HG03159 (cell line): ENCODE measurements at regions not wholly inside any gene's neighbourhood (a gene's known extent, or its start where the extent isn't known, plus 50 kb on each side); places are given as distances from the start of the nearest gene placed in this dataset.
"Not testable (repeated sequence)": the region's sequence is repeated elsewhere in the genome, so short reads cannot be mapped to it uniquely, and the experiment has no call there.

Experiments
- ATAC-seq: cut with Tn5 transposase; IDR thresholded peaks from one replicate; pipeline ENCODE4 v1.9.1; 2021; ENCODE audit warnings: mild to moderate bottlenecking, moderate library complexity; ENCODE audit not compliant: unreplicated experiment

DNA sequence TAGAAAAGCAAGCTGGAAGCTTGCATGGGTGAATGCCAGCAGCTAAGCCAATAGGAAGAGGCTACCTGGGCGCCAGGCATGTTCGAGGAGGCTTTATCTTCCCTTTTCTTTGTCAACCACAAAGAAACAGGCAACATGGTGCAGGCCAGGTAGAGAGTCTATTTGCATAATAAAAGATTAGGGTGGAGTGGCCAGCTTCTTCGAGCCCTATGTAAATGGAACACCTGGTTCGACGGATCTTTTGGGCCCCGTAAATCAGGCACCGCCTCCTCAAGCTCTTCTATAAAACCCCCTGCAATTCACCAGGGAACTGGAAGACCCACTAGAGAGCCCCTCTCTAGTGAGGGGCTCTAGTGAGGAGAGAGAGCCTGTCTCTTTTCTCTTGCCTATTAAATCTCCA is 1106.2 kb upstream of the CELF2 start:
- no peak for ATAC-seq

DNA sequence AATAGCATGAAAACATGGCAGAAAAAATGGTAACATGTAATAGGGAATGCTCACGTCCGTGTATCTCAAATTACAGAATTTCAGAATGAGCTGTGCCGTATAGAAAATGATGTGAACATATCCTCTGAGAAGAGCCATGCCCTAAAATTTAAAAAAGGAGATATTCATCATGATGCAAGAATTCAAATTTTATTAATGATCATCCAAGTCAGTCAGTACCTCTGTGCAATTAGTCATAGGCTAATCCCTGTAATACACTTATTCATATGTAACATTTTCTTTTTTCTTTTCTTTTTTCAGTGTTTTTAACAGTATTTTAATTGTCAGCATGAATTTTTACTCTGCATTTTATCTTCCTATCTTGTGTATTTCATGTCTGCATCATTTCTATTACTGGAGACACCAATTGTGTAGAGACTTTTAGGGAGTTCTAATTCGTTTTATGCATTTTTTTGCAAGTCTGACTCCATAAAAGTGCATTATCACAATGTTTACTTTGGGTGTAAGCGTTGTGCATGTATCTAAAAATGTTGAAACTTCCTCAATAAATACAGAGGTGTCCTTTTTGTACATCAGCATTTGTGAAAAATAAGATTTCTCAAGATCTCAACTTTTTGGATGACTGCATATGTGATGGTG is 1103.7 kb upstream of the CELF2 start:
- no peak for ATAC-seq

DNA sequence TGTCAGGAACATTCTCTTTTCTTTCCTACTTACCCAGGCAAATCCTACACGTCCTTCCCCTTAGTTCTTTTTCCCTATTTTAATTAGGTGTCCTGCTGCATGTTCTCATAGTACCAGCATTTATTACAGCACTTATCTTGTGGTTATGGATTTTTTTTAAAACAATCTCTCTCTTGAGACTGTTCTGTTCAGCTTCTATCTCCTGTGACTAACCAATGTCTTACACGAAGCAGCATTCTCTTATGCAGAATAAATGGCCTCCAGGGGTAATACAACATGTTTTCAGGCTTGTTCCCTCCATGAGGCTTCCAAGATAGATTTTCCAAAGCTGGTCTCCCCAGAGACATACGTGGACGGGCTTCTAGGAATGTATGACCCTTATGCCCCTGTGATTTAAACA is 1096.1 kb upstream of the CELF2 start:
- no peak for ATAC-seq

DNA sequence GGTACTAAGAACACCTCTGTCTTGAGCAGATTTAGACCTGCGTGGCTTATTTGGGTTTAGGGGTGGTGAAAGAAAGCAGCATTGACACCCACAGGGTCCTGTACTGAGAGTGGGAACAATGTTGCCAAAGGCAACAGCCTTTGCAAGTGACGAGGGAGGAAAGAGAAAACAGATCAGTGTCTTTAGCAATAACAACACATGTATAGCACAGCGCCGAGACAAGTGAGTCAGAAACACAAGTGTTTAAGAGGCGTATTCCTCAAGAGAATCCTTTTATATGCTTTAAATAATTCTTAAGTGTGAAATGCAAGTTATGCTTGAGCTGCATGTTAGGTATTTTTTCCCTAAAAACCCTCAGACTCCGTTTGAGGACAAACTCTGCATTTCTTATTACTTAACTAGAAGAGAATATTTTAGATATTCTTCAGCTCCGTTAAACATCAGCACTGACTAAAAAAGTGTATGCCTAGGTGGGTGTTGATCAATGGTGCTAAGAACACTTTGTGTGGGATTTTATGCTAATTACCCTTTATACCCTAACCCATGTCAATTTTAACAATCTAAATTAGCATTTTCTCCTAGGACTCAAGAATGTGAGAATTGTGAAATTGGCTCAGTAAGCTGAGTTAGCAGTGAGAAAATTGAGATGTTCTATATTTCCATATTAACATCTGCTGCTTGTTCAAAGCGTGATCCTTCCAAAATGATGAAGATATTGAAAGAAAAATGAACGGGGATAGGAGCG is 1095.4 kb upstream of the CELF2 start:
- no peak for ATAC-seq

DNA sequence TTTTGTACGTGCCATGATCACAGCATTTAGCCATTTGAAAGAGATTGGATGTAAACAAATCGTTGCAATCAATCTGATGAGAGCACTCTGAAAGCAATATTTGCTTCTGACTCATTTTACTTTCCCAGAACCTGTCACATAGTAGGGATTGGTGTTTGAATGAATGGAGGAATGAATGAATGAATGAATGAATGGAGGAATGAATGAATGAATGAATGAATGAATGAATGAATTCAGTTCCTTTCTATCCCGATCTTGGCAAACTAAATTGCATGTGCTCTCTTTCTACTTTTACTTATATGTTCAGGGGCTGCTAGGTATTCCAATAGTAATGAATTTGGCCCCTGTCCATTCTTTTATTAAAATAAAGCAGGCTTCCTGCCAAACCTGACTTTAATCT is 1091.7 kb upstream of the CELF2 start:
- no peak for ATAC-seq

DNA sequence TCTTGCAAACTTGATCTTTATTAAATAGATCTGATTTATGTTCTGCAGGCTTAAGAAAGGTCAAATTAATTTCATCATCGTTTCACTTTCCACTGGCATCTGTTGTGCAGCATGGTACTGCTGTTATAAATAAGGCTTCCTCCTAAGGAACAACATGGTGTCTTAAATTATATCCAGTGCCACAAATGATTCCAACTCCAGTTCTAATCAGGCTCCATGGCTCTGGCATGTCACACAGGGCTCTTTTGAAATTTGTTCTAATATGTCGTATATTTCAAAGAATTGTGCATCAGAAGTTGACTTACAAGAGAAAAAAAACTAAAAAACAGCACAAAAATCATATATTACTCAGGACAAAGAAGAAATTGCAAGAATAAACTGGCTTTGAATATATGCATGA is 1090.8 kb upstream of the CELF2 start:
- no peak for ATAC-seq

DNA sequence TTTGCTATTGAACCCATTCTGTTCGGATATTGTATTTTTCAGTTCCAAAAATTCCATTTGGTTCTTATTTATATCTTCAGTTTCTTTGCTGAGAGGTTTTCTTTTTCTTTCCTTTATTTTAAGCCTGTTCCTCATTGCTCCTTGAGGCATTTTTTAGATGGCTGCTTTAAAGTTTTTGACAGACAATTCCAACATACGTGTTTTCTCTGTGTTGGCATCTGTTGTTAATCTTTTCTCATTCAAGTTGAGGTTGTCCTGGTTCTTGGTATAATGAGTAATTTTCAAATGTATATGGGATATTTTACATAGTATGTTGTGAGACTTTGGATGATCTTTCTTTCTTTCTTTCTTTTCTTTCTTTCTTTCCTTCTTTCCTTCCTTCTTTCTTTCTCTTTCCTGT is 1078.0 kb upstream of the CELF2 start:
- no peak for ATAC-seq

DNA sequence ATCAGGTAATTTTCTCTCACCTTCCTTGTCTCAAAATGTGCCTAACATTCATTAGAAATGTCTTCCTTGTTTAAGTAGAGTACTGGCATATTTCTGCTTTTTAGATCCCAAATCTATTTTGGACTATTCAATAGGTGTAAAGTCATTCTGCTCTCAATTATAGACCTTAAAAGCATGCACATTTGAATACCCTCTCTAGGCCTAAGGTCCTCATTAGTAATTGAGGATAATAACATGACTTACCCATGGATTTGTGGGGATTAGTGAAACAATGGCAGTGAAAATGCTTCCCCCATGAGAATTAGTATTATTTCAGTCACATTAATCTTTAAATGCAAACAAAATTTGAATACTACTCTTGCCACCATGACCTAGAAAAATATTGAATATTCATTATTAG is 1073.0 kb upstream of the CELF2 start:
- ATAC-seq, result no peak

DNA sequence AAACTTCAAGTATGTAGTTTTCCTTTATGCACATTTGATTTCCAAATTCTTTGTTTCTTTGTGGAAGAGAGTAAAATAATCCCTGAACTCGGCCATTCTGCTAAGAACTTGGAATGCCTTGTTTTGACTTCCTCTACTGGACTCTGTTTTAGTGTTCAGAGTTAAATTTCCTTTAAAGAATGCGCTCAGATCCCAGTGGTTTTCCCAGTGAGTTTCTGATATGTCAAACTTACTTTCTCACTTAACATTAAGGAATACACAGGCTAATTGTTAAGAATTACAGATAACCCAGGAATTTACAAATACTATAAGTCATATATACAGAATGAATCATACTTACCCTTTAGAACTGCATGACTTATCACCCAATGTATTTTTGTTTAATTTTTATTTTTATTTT is 1067.6 kb upstream of the CELF2 start:
- ATAC-seq, result no peak

DNA sequence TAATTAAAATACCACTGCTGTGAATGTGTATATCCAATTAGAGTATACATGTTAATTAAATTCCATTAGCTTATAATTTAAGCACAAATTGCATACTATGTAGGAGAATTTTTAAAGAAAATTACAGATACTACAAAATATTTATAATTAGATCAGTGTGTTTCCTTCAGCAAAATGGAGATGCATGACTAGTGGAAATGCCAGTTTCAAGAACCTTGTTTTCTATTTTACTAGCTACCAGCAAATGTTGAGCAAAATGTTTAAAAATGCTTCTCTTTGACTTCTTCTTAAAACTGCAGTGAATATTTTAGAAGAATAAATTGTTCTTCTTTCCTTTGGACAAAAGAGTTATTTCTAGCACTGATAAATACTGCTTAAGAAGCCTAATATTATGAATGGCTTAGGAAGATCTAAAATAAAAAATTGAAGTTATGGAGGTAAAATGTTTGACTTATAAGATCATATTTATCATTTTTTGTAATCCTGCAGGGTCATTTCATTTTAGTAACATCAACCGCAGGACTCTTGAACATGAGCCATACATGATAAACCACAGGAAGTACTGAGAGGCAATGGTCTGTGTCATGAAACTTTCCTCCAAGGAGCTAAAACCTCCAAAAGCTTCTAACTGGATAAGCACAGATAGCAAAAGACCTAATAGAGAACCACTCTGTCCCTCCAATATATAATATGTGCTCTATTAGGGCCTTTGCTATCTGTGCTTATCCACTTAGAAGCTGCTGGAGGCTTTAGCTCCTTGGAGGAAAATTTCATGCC is 1066.0 kb upstream of the CELF2 start:
- ATAC-seq, result no peak

DNA sequence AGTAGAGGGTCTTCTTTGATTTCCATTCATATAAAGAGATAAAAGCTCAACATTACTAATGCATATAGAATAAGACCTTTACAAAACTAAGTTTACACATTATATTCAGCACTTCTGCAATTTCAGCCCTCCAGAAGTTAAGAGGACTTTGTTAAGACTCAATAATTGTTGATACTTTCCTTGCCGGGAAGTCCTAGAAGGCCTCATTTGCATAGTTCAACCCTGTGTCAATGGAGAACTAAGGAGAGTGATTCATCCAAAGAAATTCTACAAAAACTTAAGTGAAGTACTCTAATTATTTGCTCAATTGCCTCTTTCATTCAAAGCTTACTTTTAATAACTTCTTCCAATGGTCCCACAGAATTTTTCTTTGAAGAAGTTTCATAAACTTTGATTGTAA is 1060.3 kb upstream of the CELF2 start:
- no peak for ATAC-seq

DNA sequence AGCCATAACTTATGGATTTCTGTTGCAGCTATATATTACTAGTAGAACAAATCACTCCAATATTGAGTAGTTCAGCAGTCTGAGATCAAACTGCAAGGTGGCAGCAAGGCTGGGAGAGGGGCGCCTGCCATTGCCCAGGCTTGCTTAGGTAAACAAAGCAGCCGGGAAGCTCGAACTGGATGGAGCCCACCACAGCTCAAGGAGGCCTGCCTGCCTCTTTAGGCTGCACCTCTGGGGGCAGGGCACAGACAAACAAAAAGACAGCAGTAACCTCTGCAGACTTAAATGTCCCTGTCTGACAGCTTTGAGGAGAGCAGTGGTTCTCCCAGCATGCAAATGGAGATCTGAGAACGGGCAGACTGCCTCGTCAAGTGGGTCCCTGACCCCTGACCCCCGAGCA is 1059.8 kb upstream of the CELF2 start:
- not testable (repeated sequence) for ATAC-seq

DNA sequence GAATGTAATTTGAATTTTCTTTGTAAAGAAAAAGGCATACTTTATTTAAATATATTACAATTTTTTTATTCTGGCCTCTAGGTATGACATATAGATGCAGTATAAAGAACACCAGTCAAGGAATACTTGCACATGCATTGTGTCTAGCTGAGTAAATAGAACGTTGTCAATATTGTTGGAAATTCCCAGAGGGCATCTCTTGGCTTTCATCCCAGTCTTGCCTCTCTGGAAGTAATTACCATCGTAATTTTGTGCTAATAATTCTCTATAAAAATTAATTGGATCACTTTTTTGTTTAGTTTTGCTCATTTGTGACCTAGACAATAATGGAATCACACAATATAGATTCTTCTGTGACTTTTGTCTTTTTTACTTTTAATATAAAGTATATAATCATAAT is 1052.3 kb upstream of the CELF2 start:
- ATAC-seq, result no peak

DNA sequence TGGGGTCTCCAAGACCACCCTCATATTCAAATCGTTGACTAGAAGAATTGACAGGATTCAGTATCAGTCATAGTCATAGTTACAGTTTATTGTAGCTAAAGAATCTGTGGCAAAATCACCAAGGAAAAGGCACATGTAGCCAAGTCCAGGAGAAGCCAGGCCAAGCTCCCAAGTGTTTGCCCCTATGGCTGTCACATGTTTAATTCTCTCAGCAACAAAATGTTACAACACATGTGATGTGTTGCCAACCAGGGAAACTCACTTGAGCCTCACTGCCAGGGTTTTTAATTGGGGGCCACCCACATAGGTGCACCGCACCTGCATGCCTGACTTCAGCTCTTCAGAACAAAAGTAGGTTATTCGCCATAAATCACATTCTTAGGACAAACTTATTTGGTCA is 1030.9 kb upstream of the CELF2 start:
- no peak for ATAC-seq

DNA sequence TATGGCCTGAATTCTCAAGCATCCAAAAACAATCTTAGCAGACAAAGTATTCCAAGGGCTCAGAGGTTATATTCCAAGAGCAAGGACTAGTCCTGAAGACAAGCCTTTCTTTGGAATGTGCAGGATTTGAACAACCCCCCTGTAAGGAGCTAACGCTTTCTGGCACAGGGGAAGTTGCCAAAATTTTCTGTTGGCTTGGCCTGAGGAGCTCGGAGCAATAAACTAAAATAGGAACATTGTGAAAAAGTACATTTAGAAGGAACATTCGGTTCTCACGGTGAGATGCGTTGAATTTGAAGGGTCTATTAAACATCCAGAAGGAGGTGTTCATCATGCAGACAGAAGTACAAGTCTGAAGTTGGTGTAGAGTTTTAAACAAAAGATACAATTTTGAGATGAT is 1030.5 kb upstream of the CELF2 start:
- ATAC-seq, result no peak

DNA sequence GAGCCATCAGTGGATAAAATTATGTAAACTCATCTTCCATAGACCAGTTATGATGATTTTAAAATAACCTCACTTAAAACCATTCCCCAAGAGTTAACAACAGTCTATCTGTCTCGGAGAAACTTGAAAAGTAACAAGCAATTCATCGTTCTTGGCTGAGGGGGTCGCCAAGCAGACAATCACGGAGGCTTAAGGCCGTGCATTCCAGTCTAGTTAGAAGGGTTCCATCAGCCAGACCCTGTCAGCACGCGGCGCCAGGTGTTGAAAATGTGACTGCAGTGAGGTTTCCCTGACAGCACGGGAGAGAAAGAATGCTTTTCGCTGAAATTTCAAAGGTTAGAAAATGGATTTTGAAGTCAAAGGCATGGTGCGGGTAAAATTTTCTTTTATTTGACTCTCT is 1025.0 kb upstream of the CELF2 start:
- ATAC-seq, result no peak

DNA sequence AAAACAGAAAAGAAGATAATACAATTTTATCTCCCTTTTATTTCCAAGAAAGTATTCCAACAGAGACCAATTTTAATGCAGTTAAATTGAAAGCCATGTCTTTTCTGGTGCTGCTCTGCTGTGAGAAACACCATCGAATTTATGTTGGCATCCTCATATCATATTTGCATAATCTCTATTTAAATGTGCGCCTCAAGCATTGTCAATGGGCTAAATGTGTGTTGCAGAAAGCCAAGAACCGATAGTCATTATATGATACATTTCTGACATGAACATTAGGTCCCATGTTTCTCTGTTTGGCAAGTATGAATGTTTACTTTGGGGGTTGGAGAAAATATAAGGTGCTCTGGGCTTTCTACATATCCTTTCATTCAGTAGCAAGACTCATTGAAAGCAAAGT is 1023.5 kb upstream of the CELF2 start:
- ATAC-seq, result no peak

DNA sequence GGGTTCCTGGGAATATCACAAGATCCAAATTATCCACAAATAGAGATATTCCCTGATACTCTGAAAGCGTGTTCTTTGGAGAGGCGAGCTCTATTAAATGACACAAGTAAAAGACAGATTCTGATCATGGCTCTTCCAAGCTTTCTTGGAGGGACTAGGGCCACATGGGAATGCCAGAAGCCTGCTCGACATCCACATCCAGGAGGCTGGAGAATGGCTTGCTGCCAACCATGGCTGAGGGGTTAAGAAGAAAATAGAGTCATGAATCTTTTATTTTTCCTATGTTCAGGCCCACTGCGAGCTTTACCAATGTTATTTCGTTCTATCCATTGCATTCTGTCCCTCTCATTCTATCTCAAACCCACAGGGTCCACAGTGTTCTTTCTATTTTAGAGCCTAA is 1018.0 kb upstream of the CELF2 start:
- ATAC-seq, result no peak

DNA sequence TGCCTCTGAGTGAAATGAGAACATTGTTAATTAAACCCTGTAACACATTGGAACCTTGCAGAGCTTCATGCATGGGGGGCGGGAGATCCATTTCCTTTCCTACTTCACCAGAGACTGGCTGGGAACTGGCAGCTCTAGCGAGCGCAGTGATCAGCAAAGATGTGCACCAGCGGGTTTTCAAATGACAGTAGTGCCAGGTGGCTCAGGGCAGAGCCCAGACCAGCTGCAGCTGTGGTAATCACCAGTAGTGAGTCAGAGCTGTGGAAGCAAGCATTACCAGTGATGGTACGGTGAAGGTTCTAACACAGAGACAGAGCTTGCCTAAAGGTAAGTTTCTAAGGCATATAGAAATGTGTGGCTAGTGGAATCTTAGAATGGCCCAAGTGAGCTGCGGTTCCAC is 1009.7 kb upstream of the CELF2 start:
- no peak for ATAC-seq

DNA sequence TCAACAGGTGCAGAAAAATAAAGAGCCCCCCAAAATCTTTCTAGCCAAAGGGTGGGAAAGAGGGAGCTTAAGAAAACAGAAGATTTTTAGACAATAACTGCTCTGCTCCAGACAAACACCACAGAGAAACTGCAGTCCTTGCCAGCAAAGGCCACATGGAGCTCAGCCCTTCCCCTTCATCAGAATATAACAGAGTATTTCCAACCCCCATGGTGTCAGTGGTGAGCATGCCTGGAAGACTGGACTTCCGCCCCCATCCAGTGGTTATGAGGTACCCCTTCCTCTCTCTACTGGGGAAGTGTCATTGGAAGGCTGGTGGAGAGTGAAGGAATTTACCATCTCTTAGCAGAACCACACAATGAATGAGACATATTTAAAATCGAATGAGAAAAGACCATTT is 1007.3 kb upstream of the CELF2 start:
- no peak for ATAC-seq

DNA sequence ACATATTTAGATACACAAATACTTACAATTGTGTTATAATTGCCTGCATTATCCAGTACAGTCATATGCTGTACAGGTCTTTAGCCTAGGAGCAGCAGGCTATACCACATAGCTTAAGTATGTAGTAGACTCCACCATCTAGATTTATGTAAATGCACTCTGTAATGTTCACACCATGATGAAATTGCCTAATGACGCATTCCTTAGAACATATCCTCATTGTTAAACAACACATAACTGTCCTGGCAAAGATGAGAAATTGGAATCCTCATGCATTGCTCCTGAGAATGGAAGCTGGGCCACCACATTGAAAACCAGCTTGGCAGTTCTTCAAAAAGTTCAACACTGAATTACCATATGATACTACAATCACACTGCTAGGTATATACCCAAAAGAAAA is 1002.8 kb upstream of the CELF2 start:
- ATAC-seq, result no peak

DNA sequence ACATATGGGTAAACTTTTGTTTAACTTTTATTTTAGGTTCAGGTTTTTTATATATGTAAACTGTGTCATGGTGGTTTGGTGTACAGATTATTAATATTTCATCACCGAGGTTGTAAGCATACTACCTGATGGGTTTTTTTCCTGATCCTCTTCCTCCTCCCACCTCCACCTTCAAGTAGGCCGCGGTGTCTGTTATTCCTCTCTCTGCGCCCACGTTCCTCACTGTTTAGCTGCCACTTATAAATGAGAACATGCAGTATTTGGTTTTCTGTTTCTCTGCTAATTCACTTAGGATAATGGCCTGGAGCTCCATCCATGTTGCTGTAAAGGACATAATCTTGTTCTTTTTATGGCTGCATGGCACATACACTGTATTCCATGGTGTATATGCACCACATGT is 1000.0 kb upstream of the CELF2 start:
- no peak for ATAC-seq
